Stimulated activated CD4-positive, alpha-beta T cell treated with anti-CD3 and anti-CD28 coated beads, Interleukin-12 subunit alpha, Interleukin-12 subunit beta, amount 100 ng/mL, for 48 hours (primary cell): ENCODE measurements at regions not wholly inside any gene's neighbourhood (a gene's known extent, or its start where the extent isn't known, plus 50 kb on each side); places are given as distances from the start of the nearest gene placed in this dataset.
"Not testable (repeated sequence)": the region's sequence is repeated elsewhere in the genome, so short reads cannot be mapped to it uniquely, and the experiment has no call there.

Experiments used
- DNase-seq, 3 donors: peaks; one replicate each; pipeline ENCODE4 v3.0.0-alpha.2; 2020; ENCODE audit warnings: low read depth in 2 of 3, low spot score in 1 of 3

DNA sequence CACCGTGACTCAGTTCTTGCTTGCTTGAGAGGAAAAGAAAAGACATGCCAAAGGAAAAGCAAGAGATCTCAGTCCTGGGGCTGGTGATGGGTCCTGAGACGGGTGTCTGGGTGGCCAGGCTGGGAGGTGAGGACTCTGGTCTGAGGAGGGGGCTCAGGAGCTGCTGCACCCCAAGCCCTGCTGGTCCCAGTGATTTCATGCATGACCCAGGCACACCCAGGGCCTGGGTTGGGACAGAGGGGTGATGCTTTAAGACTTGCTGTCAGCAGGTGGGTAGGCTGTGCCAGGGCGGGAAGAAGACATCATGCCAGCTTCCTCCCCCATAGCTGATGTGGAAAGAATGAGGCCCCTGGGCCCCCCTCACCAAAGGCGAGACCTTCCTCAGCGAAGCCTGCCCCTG, 65.1 kb upstream of the PMEPA1 start:
- no peak for DNase-seq

- DNase-seq: no peak
Observed at GRCh38 chr20:57774111-57774880, 64.5 kb upstream of the PMEPA1 start.

GRCh38 chr20:57773059-57773815, 63.4 kb upstream of the PMEPA1 start:
- no peak for DNase-seq

DNA sequence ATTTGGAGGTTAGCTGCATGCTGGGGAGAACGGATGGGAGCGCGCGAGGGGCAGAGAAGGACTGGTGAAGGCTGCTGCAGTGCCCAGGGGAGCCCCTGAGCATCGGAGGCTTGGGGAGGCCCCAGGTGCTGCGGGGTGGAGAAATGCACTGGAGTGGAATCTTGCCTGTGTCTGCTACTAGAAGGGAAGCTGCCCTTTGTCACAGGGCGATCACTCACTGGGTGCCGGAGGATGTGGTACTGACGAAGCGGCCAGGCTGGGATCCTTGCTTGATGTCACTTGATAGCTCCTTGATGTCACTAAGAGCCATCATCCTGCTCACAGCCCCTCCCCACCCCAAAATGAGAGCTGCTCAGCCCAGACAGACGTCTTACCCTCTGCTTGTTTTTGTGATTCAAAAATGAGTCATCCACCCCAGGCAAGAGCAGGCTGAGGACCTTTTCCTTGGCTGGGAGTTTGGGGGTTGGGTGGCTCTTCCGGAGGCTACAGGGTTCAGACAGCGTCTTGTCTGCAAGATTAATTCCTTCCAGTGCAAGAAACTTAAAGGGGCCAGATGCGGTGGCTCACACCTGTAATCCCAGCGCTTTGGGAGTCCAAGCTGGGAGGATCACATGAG, 62.6 kb upstream of the PMEPA1 start:
- DNase-seq: peak in 1 of 3 donors; percentile 3

DNA sequence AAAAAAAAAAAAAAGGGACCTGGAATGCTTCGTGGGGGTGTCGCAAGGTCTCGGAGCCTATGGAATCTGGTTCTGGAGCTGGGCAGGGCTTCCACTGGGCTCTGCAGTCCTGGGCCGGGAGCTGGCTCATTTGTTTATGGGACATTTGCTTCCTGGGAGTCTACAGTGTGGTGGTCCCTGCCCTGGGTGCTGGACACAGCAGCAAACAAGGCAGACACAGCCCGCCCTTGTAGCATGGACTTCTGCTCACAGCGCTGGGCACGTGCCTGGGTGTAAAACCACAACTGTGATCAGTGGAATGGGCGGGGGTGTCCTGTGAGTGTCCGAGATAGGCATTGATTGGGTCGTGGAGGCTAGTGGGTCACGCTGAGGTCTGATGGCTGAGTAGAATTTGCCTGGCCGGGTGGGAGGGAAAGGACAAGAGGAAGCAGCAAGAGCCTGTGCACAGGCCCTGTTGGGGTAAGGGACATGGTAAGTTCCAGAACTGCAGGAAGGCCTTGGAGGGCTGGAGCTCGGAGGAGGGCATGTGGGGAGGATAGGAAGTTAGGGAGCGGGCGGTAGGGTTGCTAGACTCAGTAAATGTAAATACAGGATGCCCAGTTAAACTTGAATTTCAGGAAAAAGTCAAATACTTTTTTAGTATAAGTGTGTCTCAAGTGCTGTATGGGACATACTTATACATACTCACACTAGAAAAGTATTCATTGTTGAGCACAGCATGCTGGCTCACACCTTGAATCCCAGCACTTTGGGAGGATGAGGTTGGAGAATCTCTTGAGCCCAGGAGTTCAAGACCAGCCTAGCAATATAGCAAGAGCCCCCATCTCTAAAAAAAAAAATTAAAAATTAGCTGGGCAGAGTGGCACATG, 61.3 kb upstream of the PMEPA1 start:
- DNase-seq: no peak

DNA sequence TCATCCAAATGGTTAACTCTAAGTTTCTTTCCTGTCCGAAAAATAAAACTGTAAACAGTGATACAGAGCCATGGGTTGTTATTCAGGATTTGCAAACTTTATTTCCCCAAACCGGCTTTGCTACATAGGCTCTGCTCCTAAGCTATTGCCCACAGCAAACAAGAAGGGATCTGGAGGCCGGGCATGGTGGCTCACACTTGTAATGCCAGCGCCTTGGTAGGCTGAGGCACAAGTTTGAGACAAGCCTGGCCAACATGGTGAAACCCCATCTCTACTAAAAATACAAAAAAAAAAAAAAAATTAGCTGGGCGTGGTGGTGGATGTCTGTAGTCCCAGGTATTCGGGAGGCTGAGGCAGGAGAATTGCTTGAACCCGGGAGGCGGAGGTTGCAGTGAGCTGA, 60.6 kb upstream of the PMEPA1 start:
- not testable (repeated sequence) for DNase-seq

- DNase-seq: no peak
Observed at GRCh38 chr20:57769756-57770155, 59.9 kb upstream of the PMEPA1 start.

DNA sequence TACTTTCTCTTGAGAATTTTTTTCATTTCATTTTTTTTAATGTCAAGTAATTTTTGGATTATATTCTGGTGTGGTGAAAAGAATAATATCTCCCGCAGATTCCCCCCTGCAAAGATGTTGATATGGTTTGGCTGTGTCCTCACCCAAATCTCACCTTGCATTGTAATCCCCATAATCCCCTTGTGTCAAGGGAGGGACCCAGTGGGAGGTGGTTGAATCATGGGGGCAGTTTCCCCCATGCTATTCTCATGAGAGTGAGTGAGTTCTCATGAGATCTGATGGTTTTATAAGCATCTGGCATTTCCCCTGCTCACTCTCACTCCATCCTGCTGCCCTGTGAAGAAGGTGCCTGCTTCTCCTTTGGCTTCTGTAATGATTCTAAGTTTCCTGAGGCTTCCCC, 58.7 kb upstream of the PMEPA1 start:
- no peak for DNase-seq

DNA sequence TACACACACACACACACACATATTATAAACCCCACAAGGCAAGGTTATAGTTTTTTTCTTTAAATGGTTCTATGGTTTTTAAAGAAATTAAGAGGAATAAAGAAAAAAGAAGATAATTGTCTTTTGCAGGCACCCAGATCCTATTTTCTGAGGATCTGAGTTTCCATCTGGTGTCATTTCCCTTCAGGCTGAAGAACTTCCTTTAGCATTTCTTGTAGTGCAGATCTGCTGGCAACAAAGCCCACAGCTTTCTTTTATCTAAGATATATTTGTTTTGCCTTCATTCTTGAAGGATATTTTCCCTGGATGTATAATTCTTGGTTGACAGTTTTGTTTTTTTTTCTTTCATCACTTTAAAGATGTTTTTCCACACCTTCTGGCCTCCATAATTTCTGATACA, 57.6 kb upstream of the PMEPA1 start:
- DNase-seq: no peak

DNA sequence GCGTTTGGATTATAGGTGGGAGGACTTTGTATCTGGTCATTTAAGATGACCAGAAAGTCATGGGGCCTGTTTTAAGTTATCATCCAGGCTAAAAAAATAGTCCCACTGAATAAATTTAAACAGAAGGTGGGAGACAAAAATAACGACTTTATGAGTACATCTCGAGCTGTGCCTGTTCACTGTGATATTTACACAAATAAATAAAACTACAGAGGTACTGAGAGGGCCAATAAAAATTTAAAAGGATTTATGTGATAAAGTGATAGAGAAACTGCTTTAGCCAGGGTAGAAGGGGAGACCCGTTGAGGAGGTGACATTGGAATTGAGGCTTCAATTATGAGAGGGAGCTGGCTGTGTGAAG, 53.4 kb upstream of the PMEPA1 start:
- no peak for DNase-seq

DNA sequence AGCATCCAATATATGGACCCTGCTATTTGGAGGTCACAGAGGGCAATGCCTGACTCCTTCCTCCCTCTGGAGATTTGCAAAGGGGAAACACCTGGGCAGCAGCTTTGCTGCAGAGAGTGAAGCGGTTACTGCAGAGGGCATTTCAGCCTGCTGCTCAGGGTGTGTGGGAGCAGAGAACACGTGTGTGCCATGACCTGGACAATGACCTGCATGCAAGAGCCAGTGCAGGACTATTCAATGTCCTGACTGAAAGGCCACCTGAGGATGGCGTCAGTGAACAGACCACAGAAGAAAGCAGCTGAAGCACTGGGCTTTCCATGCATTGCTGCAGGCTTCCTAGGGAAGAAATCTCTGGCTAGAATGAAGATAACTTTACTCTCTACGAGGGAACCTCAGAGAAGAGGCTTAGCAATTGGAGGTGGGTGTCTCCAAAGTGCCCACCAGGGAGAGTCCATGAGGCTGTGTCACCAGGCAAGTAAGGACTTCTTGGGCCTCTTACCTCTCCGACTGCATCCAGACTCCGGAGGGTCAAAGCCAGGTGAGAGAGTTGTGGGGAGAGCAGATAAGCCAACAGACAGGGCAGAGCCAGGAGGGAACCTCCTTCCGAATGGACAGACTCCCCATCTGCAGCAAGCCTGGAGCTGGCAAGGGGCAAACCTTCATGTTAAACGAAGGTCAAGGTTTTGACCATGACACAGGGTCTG, 52.9 kb upstream of the PMEPA1 start:
- DNase-seq: no peak

DNA sequence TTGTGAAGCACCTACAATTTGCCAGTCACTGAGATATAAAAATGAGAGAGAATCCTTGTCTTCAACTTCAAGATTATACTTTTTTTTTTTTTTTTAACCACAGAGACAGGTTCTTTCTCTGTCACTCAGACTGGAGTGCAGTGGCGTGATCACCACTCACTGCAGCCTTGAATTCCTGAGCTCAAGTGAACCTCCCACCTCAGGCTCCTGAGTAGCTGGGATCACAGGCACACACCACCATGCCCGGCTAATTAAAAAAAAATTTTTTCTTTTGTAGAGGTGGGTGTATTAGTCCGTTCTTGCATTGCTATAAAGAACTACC, 51.6 kb upstream of the PMEPA1 start:
- DNase-seq: no peak

- DNase-seq: no peak
Observed at GRCh38 chr20:57760698-57761412, 51.0 kb upstream of the PMEPA1 start.

- no peak for DNase-seq
Observed at GRCh38 chr20:57759724-57760123, 49.9 kb upstream of the PMEPA1 start.
